Left lung (tissue), 4 donors: ENCODE measurements at regions not wholly inside any gene's neighbourhood (a gene's known extent, or its start where the extent isn't known, plus 50 kb on each side); places are given as distances from the start of the nearest gene placed in this dataset.
"Not testable (repeated sequence)": the region's sequence is repeated elsewhere in the genome, so short reads cannot be mapped to it uniquely, and the experiment has no call there.

ENCODE experiments used
- ATAC-seq: fragments of 200-7000 bp; cut with Tn5 transposase; one replicate; pipeline ENCODE4 v1.9.1; 2020; ENCODE audit warnings: moderate library complexity
- DNase-seq, 4 donors: peaks; one replicate each; pipeline ENCODE4 v3.0.0-alpha.2; 2013 to 2020
- H3K27ac ChIP-seq, 2 donors: fragments of 200-600 bp; sonication (generic) in 1 of 2; one replicate each; pipeline versions ENCODE4 v1.5.0 to v1.8.0; 2020 to 2021
- H3K27me3 ChIP-seq, 2 donors: fragments of 200-600 bp; sonication (generic) in 1 of 2; one replicate each; pipeline versions ENCODE4 v1.5.0 to v1.8.0; 2020 to 2021
- H3K36me3 ChIP-seq, 2 donors: fragments of 200-600 bp; sonication (generic) in 1 of 2; one replicate each; pipeline versions ENCODE4 v1.5.0 to v1.8.0; 2020 to 2021
- H3K4me1 ChIP-seq, 2 donors: fragments of 200-600 bp; one replicate each; pipeline ENCODE4 v1.8.0; 2021
- H3K4me3 ChIP-seq, 2 donors: fragments of 200-600 bp; sonication (generic) in 1 of 2; one replicate each; pipeline versions ENCODE4 v1.5.0 to v1.8.0; 2020 to 2021; ENCODE audit warnings: mild to moderate bottlenecking in 1 of 2
- H3K9me3 ChIP-seq, 2 donors: fragments of 200-600 bp; sonication (generic) in 1 of 2; one replicate each; pipeline versions ENCODE4 v1.5.0 to v1.8.0; 2020 to 2021
- intact Hi-C, 2 donors: fragments of 100-400 bp; cut with DNase I; formaldehyde crosslinking; loops; one replicate each; pipeline versions ENCODE4 v1.11.2 to v1.14.2; 2022
- TF ChIP-seq, protein P1 (sequence below), 2 donors: fragments of 200-600 bp; sonication (generic) in 1 of 2; IDR thresholded peaks; one replicate each; pipeline versions ENCODE4 v1.5.0 to v1.8.0; 2021; ENCODE audit warnings: antibody characterized with exemption in 2 of 2
- donor health status: DM: no; HTN: yes; CAD: no.
- donor health status: DM: no; HTN: no; CAD: no.

- Histone ChIP-seq H3K36me3 (no peaks in the 10 kb centered on the region), H3K27me3 (no peaks in the 10 kb centered on the region), H3K4me3 (no peak overlapping the region), H3K27ac (no peak overlapping the region), H3K9me3 (no peaks in the 10 kb centered on the region), H3K4me1 (no peaks in the 10 kb centered on the region)
- DNase-seq (no peak), ATAC-seq (no peak)
- intact Hi-C loops, result no loop called here
- TF ChIP-seq, protein P1, sequence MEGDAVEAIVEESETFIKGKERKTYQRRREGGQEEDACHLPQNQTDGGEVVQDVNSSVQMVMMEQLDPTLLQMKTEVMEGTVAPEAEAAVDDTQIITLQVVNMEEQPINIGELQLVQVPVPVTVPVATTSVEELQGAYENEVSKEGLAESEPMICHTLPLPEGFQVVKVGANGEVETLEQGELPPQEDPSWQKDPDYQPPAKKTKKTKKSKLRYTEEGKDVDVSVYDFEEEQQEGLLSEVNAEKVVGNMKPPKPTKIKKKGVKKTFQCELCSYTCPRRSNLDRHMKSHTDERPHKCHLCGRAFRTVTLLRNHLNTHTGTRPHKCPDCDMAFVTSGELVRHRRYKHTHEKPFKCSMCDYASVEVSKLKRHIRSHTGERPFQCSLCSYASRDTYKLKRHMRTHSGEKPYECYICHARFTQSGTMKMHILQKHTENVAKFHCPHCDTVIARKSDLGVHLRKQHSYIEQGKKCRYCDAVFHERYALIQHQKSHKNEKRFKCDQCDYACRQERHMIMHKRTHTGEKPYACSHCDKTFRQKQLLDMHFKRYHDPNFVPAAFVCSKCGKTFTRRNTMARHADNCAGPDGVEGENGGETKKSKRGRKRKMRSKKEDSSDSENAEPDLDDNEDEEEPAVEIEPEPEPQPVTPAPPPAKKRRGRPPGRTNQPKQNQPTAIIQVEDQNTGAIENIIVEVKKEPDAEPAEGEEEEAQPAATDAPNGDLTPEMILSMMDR (IDR thresholded peaks at IDR 0.05), result no peak
Measured at GRCh38 chr12:17571047-17571446, 518.9 kb downstream of the RERGL start.

DNA sequence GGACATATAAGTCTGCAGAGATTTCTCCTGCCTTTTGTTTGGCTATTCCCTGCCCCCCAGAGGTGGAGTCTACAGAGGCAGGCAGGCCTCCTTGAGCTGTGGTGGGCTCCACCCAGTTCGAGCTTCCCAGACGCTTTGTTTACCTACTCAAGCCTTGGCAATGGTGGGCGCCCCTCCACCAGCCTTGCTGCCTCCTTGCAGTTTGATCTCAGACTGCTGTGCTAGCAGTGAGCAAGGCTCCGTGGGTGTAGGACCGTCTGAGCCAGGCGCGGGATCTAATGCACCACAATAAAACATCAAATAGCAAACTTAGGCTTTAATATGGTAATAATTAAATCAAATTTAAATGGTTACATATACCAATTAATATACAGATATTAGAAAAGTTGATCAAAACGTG, 525.4 kb downstream of the RERGL start:
- ATAC-seq, H3K27ac ChIP-seq, H3K4me1 ChIP-seq, H3K36me3 ChIP-seq, H3K27me3 ChIP-seq, H3K4me3 ChIP-seq, intact Hi-C loops: not testable (repeated sequence)
- DNase-seq, result peak in 1 of 4 donors; percentile 34
- H3K9me3 ChIP-seq, result peaks cover 0 to 10% of the 10 kb centered on the region in 2 donors

DNA sequence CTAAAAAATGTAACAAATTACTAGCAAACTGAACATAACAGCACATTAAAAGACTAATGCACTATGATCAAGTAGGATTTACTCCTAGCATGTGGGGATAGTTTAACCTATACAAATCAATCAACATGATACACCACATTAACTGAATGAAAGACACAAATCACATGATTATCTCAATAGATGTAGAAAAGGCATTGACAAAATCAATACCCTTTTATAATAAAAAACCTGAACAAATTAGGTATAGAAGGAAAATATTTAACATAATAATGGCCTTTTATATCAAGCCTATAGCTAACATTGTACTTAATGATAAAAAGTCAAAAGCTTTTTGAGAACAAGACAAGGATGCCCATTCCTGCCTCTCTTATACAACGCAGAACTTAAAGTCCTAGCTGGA, 540.0 kb downstream of the RERGL start:
- peaks cover 3 to 29% of the 10 kb centered on the region in 2 donors for H3K9me3 ChIP-seq
- intact Hi-C loops, result no loop called here
- H3K4me1 ChIP-seq, result no peaks in the 10 kb centered on the region
- H3K27me3 ChIP-seq, result no peaks in the 10 kb centered on the region
- TF ChIP-seq, protein P1 (IDR thresholded peaks at IDR 0.05), result no peak
- no peaks in the 10 kb centered on the region for H3K36me3 ChIP-seq
- H3K27ac ChIP-seq, result no peak overlapping the region
- ATAC-seq (no peak), DNase-seq (no peak)
- no peak overlapping the region for H3K4me3 ChIP-seq

DNA sequence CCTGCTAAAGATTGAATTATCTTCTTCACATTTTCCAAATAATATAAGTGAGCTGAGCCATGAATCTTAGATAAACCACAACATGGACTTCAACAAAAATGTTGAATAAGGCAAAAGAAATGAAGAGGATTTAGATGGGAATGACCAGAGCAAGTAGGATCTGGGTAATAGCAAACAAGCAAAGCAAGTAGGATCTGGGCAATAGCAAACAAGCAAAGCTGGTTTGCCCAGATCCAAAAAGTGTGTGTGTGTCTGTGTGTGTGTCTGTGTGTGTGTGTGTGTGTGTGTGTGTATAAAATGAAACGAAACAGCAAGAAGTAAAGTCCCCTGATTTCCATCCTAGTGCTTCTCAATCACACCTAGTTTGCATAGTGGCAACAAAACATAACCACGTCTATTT, 549.1 kb downstream of the RERGL start:
- H3K9me3 ChIP-seq, result peaks cover 0 to 32% of the 10 kb centered on the region in 2 donors
- no peak overlapping the region for H3K4me3 ChIP-seq
- TF ChIP-seq, protein P1 (IDR thresholded peaks at IDR 0.05), result no peak
- no peaks in the 10 kb centered on the region for H3K27me3 ChIP-seq
- H3K36me3 ChIP-seq, result no peaks in the 10 kb centered on the region
- intact Hi-C loops, result no loop called here
- no peak overlapping the region for H3K27ac ChIP-seq
- no peaks in the 10 kb centered on the region for H3K4me1 ChIP-seq
- ATAC-seq (no peak), DNase-seq (no peak)

DNA sequence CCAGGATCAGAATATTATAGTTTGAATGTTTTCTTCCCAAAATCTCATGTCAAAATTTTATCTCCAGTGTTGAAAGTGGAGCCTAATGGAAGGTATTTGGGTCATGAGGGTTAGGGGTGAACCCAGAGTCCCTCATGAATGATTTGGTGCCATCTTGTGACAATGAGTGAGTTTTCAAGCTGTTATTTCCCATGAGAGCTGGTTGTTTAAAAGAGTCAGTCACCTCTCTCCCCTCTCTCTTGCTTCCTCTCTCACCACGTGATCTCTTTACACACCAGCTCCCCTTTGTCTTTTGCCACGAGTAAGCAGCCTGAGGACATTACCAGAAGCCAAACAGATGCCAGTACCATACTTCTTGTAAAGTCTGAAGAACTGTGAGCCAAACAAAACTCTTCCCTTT, 561.6 kb downstream of the RERGL start:
- intact Hi-C loops, result no loop called here
- ATAC-seq (no peak), DNase-seq (no peak)
- no peak overlapping the region for H3K4me3 ChIP-seq
- TF ChIP-seq, protein P1 (IDR thresholded peaks at IDR 0.05), result no peak
- no peaks in the 10 kb centered on the region for H3K27me3 ChIP-seq
- H3K36me3 ChIP-seq, result no peaks in the 10 kb centered on the region
- H3K9me3 ChIP-seq, result no peaks in the 10 kb centered on the region
- H3K4me1 ChIP-seq, result no peaks in the 10 kb centered on the region
- H3K27ac ChIP-seq, result no peak overlapping the region

- Histone ChIP-seq H3K27ac (no peak overlapping the region), H3K9me3 (no peaks in the 10 kb centered on the region), H3K4me3 (no peak overlapping the region), H3K27me3 (no peaks in the 10 kb centered on the region), H3K36me3 (no peaks in the 10 kb centered on the region), H3K4me1 (no peaks in the 10 kb centered on the region)
- TF ChIP-seq, protein P1 (IDR thresholded peaks at IDR 0.05), result no peak
- ATAC-seq (no peak), DNase-seq (no peak)
- intact Hi-C loops, result no loop called here
Measured at GRCh38 chr12:17527021-17527420, 563.0 kb downstream of the RERGL start.
